Hepatocyte (in vitro differentiated cells): ENCODE measurements at regions not wholly inside any gene's neighbourhood (a gene's known extent, or its start where the extent isn't known, plus 50 kb on each side); places are given as distances from the start of the nearest gene placed in this dataset.

Source experiments
- DNase-seq: peaks from one replicate; pipeline ENCODE4 v3.0.0-alpha.2; 2016; ENCODE audit warnings: low spot score
- H2AFZ ChIP-seq: fragments of 200-600 bp; sonication (generic); 2 replicates; pipeline ENCODE4 v1.6.0; 2016; ENCODE audit warnings: antibody characterized with exemption, mild to moderate bottlenecking
- H3K27ac ChIP-seq: fragments of 200-600 bp; sonication (generic); 2 replicates; pipeline ENCODE4 v1.5.1; 2016; ENCODE audit warnings: mild to moderate bottlenecking
- H3K27me3 ChIP-seq: fragments of 200-600 bp; sonication (generic); 2 replicates; pipeline ENCODE4 v1.6.1; 2016
- H3K36me3 ChIP-seq: fragments of 200-600 bp; sonication (generic); replicated peaks from 2 replicates; pipeline ENCODE4 v1.5.1; 2016; ENCODE audit warnings: low read depth; ENCODE audit not compliant: insufficient read depth
- H3K4me1 ChIP-seq: fragments of 200-600 bp; sonication (generic); 2 replicates; pipeline ENCODE4 v1.5.1; 2016; ENCODE audit warnings: mild to moderate bottlenecking, moderate library complexity; ENCODE audit not compliant: insufficient read depth
- H3K4me2 ChIP-seq: fragments of 200-600 bp; sonication (generic); 2 replicates; pipeline ENCODE4 v1.6.0; 2016
- H3K4me3 ChIP-seq: fragments of 200-600 bp; sonication (generic); 2 replicates; pipeline ENCODE4 v1.5.1; 2016; ENCODE audit warnings: mild to moderate bottlenecking
- H3K79me2 ChIP-seq: fragments of 200-600 bp; sonication (generic); 2 replicates; pipeline ENCODE4 v1.6.0; 2017; ENCODE audit warnings: mild to moderate bottlenecking
- H3K9me2 ChIP-seq: fragments of 200-600 bp; sonication (generic); replicated peaks from 2 replicates; pipeline ENCODE4 v1.6.0; 2017; ENCODE audit warnings: mild to moderate bottlenecking; ENCODE audit not compliant: insufficient read depth
- H3K9me3 ChIP-seq: fragments of 200-600 bp; sonication (generic); 2 replicates; pipeline ENCODE4 v1.5.1; 2016; ENCODE audit warnings: low read depth, mild to moderate bottlenecking
- H4K20me1 ChIP-seq: fragments of 200-600 bp; sonication (generic); 2 replicates; pipeline ENCODE4 v1.6.0; 2016; ENCODE audit warnings: mild to moderate bottlenecking; ENCODE audit not compliant: insufficient read depth, poor library complexity, severe bottlenecking
- CTCF ChIP-seq: fragments of 200-600 bp; sonication (generic); IDR thresholded peaks from 2 replicates; pipeline ENCODE4 v1.5.1; 2016; ENCODE audit warnings: antibody characterized with exemption, mild to moderate bottlenecking; ENCODE audit not compliant: poor library complexity
- EZH2 ChIP-seq: fragments of 200-600 bp; sonication (generic); IDR thresholded peaks from 2 replicates; pipeline ENCODE4 v1.6.1; 2016; ENCODE audit warnings: antibody characterized with exemption, mild to moderate bottlenecking, borderline replicate concordance
- EZH2phosphoT487 ChIP-seq: fragments of 200-600 bp; sonication (generic); IDR thresholded peaks from one replicate; pipeline ENCODE4 v1.6.1; 2018; ENCODE audit warnings: antibody characterized with exemption, mild to moderate bottlenecking, low read depth, moderate library complexity; ENCODE audit not compliant: unreplicated experiment, severe bottlenecking
- WGBS: methylation state at CpG from one replicate; pipeline ENCODE4 v1.1.6; 2016; ENCODE audit warnings: low lambda C conversion rate; ENCODE audit errors: missing lambda C conversion rate; 5-methylcytosine and 5-hydroxymethylcytosine counted together

GRCh38 chr1:30600258-30600657 lies 123.1 kb downstream of the MATN1 start:
- Histone ChIP-seq H2AFZ (no peak overlapping the region), H4K20me1 (no peaks in the 10 kb centered on the region), H3K27ac (no peak overlapping the region), H3K9me3 (no peaks in the 10 kb centered on the region), H3K4me2 (no peak overlapping the region), H3K36me3 (no peaks in the 10 kb centered on the region), H3K4me3 (no peak overlapping the region), H3K9me2 (no peaks in the 10 kb centered on the region), H3K27me3 (peaks cover 5% of the 10 kb centered on the region), H3K4me1 (no peaks in the 10 kb centered on the region), H3K79me2 (no peaks in the 10 kb centered on the region)
- no peak for TF ChIP-seq EZH2phosphoT487
- TF ChIP-seq EZH2: no peak
- TF ChIP-seq CTCF: no peak
- WGBS: 84% methylated on average over 9 of the region's 9 CpGs
- no peak for DNase-seq

- Histone ChIP-seq H3K4me3 (no peak overlapping the region), H3K79me2 (no peaks in the 10 kb centered on the region), H3K27ac (no peak overlapping the region), H3K9me2 (no peaks in the 10 kb centered on the region), H3K4me1 (no peaks in the 10 kb centered on the region), H3K9me3 (no peaks in the 10 kb centered on the region), H2AFZ (no peak overlapping the region), H3K36me3 (no peaks in the 10 kb centered on the region), H3K4me2 (no peak overlapping the region), H4K20me1 (no peaks in the 10 kb centered on the region), H3K27me3 (peaks cover 10% of the 10 kb centered on the region)
- DNase-seq: no peak
- WGBS: 87% methylated on average over 5 of the region's 5 CpGs
- no peak for TF ChIP-seq EZH2
Observed at GRCh38 chr1:30599721-30600120, 123.7 kb downstream of the MATN1 start.

GRCh38 chr1:30598571-30599114 lies 124.7 kb downstream of the MATN1 start:
- Histone ChIP-seq H3K79me2 (no peaks in the 10 kb centered on the region), H3K9me3 (no peaks in the 10 kb centered on the region), H3K4me3 (no peak overlapping the region), H3K4me1 (no peaks in the 10 kb centered on the region), H4K20me1 (no peaks in the 10 kb centered on the region), H3K27me3 (peaks cover 17% of the 10 kb centered on the region), H3K27ac (no peak overlapping the region), H2AFZ (no peak overlapping the region), H3K9me2 (no peaks in the 10 kb centered on the region), H3K4me2 (no peak overlapping the region), H3K36me3 (no peaks in the 10 kb centered on the region)
- no peak for TF ChIP-seq EZH2
- no peak for TF ChIP-seq EZH2phosphoT487
- TF ChIP-seq CTCF: no peak
- no peak for DNase-seq
- WGBS: 96% methylated on average over 4 of the region's 4 CpGs

GRCh38 chr1:30597711-30598110 lies 125.7 kb downstream of the MATN1 start:
- Histone ChIP-seq H3K4me1 (no peaks in the 10 kb centered on the region), H3K36me3 (no peaks in the 10 kb centered on the region), H2AFZ (no peak overlapping the region), H4K20me1 (no peaks in the 10 kb centered on the region), H3K79me2 (no peaks in the 10 kb centered on the region), H3K9me3 (no peaks in the 10 kb centered on the region), H3K27me3 (peaks cover 20% of the 10 kb centered on the region), H3K4me3 (no peak overlapping the region), H3K9me2 (no peaks in the 10 kb centered on the region), H3K27ac (no peak overlapping the region), H3K4me2 (no peak overlapping the region)
- WGBS: 84% methylated on average over 5 of the region's 6 CpGs
- TF ChIP-seq EZH2 (no peak), CTCF (no peak), EZH2phosphoT487 (no peak)
- DNase-seq: no peak
